Muscle layer of duodenum (tissue), 2 donors: ENCODE measurements at regions not wholly inside any gene's neighbourhood (a gene's known extent, or its start where the extent isn't known, plus 50 kb on each side); places are given as distances from the start of the nearest gene placed in this dataset.

Source experiments
- H3K27ac ChIP-seq: one replicate; pipeline ENCODE4 v1.7.0; 2013; ENCODE audit warnings: mild to moderate bottlenecking, low read length
- H3K27me3 ChIP-seq: one replicate; pipeline ENCODE4 v1.7.0; 2013; ENCODE audit warnings: low read depth, mild to moderate bottlenecking, control low read depth, low read length
- H3K36me3 ChIP-seq, 2 donors: one replicate each; pipeline ENCODE4 v1.7.0; 2013; ENCODE audit warnings: low read length in 2 of 2, control low read depth in 1 of 2, mild to moderate bottlenecking in 1 of 2; ENCODE audit not compliant: insufficient read depth in 2 of 2, control insufficient read depth in 1 of 2
- H3K4me1 ChIP-seq, 2 donors: one replicate each; pipeline ENCODE4 v1.7.0; 2013; ENCODE audit warnings: low read length in 2 of 2, mild to moderate bottlenecking in 2 of 2, control low read depth in 1 of 2, moderate library complexity in 1 of 2; ENCODE audit not compliant: insufficient read depth in 2 of 2, control insufficient read depth in 1 of 2
- H3K4me3 ChIP-seq, 2 donors: one replicate each; pipeline ENCODE4 v1.7.0; 2013; ENCODE audit warnings: low read length in 2 of 2, low read depth in 1 of 2, mild to moderate bottlenecking in 1 of 2
- H3K9me3 ChIP-seq, 2 donors: one replicate each; pipeline ENCODE4 v1.7.0; 2013; ENCODE audit warnings: low read length in 2 of 2, control low read depth in 1 of 2, mild to moderate bottlenecking in 1 of 2; ENCODE audit not compliant: control insufficient read depth in 1 of 2
- donor health status: healthy.

DNA sequence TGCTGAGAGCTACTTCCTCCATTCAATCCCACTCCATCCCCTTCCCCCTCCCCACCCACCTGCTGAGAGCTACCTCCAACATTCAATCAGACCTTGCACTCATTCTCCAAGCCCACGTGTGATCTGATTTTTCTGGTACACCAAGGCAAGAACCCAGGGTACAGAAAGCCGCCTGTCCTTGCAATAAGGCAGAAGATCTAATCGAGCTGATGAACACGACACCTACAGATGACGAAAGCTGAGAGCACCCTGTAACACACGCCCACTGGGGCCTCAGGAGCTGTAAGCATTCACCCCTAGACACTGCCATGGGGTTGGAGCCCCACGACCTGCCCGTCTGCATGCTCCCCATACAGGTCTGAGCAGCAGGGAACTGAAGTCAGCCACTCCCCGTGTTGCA, 58.3 kb downstream of the TRIML1 start:
- H3K27me3 ChIP-seq = no peaks in the 10 kb centered on the region
- H3K36me3 ChIP-seq = no peaks in the 10 kb centered on the region
- no peak overlapping the region for H3K4me3 ChIP-seq
- H3K9me3 ChIP-seq = no peaks in the 10 kb centered on the region
- no peak overlapping the region for H3K27ac ChIP-seq
- H3K4me1 ChIP-seq = no peaks in the 10 kb centered on the region

DNA sequence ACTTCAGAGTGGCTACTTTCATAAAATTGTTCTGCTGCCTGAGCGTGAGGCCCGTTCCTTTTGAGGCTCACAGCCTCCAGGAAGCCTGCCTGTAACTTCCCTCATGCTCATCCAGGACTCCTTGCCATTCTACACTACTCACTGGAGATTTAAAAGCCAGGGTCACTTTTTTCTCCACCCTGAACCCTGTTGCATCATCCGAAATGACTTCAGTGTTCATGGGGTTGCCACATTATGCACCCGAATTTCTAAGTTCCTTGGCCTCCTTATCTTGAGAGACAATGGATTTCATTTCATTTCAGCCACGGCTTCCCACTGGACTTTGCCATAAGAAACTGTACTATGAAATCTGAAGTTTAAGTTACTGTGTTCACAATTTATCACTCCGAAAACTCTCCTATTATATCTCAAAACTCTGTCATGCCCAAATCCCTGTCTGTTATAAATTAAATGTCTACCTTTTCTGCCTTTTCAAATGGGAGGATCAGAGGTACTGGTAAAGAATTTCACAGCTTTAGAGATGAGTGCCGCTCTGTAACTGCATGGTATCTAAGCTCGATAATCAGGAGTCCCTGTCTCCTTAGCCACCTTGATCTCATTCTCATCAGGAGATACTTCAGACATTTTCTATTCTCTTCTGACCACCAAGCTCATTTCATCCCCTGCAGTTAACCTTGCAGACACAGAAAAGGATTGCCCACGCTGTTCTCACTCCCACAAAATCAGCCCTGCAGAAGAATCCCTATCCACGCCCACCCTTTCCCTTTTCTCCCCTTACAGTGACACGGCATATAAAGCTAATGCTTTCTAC, 59.9 kb downstream of the TRIML1 start:
- Histone ChIP-seq H3K36me3 (no peaks in the 10 kb centered on the region), H3K9me3 (no peaks in the 10 kb centered on the region), H3K27me3 (no peaks in the 10 kb centered on the region), H3K27ac (no peak overlapping the region), H3K4me3 (no peak overlapping the region), H3K4me1 (no peaks in the 10 kb centered on the region)

DNA sequence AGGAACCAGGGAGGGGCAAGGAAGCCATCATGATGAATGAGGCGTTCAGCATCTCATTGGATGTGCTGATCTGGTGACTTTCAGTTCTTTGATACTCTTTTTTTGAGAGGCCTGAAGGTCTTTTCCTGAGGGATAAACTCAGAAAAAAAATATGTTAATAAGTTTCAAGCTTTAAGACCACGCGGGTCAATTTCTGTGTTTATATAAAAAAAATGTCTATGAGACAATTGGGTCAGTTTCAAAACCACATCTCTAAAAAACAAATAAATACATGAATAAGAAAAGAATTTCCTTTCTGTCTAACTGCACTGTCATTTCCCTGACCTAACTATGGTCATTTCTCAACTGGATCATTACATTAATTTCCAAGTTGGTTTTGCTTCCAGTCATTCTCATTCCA, 62.6 kb downstream of the TRIML1 start:
- no peaks in the 10 kb centered on the region for H3K36me3 ChIP-seq
- no peak overlapping the region for H3K27ac ChIP-seq
- H3K4me1 ChIP-seq = no peaks in the 10 kb centered on the region
- no peak overlapping the region for H3K4me3 ChIP-seq
- H3K27me3 ChIP-seq = no peaks in the 10 kb centered on the region
- H3K9me3 ChIP-seq = no peaks in the 10 kb centered on the region

DNA sequence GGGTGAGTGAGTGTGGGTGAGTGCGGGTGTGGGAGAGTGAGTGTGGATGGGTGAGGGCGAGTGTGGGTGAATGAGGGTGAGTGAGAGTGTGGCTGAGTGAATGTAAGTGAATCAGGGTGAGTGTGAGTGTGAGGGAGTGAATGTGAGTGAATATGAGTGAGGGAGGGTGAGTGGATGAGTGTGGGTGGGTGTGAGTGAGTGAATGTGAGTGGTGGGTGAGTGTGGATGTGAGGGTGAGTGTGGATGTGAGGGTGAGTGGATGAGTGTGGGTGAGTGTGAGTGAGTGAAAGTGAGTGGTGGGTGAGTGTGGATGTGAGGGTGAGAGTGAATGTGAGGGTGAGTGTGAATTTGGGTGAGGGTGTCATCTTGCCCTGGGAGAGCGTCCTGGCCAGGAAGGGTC, 67.5 kb downstream of the TRIML1 start:
- Histone ChIP-seq H3K9me3 (no peaks in the 10 kb centered on the region), H3K4me1 (no peaks in the 10 kb centered on the region), H3K4me3 (no peak overlapping the region), H3K36me3 (no peaks in the 10 kb centered on the region), H3K27ac (no peak overlapping the region), H3K27me3 (no peaks in the 10 kb centered on the region)

DNA sequence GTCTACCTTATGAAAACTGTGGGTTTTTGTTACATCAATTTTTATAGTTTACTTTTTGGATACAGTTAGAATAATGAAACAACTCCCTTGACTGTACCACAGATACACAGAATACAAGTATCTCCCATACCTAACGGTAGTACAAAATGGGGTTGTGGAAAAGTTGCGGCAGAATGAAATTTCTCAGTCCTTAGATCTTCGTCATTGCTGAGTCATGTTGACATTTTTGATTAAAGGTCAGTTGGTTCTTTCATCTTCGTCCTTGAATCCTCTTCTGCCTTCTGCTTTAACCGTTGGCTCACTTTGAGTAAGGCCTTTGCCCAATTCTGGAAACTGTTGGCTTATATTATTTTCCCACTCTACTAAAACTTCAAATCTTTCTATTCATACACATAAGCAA, 75.6 kb downstream of the TRIML1 start:
- Histone ChIP-seq H3K9me3 (no peaks in the 10 kb centered on the region), H3K27me3 (no peaks in the 10 kb centered on the region), H3K4me3 (no peak overlapping the region), H3K4me1 (no peaks in the 10 kb centered on the region), H3K36me3 (no peaks in the 10 kb centered on the region), H3K27ac (no peak overlapping the region)

DNA sequence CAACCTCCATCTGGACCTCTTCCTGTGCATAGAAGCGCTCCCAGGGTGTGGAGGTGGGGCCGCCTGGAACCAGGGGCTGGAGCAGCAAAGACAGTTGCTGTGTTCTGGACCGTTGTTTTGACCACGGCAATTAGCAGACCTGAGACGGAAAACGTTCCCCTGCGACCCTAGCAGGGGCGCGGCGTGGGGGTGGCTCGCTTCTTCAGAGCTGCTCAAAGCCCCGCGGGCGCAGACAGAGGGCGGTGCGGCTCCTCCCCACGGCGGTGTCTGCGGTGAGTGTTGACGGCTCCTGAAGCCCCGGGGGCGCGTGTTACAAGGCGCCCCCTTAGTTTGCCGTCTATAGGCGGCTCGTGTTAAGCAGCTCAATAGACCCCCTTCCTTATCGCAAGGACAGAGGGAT, 79.2 kb downstream of the TRIML1 start:
- Histone ChIP-seq H3K36me3 (no peaks in the 10 kb centered on the region), H3K4me3 (no peak overlapping the region), H3K4me1 (no peaks in the 10 kb centered on the region), H3K27me3 (no peaks in the 10 kb centered on the region), H3K9me3 (no peaks in the 10 kb centered on the region), H3K27ac (no peak overlapping the region)

DNA sequence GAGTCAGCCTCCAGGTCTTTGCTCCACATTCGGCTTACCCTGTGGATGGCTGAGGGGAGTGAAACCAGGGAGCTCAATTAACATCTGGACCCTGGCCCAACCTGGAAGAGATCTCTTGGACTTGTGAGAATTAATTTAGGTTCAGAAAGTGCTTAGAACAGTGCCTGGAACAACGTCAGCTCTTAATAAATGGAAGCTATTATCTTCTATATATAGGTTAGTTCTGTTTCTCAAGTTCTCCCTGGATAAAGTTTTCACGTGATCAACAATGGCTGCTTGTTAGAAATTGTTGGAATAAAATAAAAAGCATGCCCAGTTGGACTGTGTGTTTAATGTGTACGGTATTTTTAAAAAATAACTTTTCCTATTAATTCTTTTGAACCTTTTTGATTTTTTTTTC, 80.8 kb downstream of the TRIML1 start:
- H3K27ac ChIP-seq = no peak overlapping the region
- H3K4me3 ChIP-seq = no peak overlapping the region
- no peaks in the 10 kb centered on the region for H3K4me1 ChIP-seq

DNA sequence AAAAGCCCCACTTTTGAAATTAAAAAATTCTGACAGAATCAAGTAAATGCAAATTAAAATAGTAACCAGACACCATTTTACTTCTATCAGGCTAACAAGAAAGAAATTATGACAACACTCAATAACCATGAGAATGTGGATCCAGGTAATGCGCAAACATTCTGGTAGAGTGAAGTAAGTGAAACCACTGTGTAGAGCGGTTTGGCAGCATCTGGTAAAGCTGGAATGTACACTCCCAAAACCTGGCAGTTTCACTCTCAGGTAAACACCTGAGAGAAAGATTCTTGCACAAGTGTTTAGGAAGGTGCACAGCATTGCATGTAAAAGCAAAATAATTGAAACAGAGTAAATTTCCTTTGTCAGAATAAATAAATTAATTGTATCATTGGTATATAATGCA, 81.8 kb downstream of the TRIML1 start:
- H3K9me3 ChIP-seq = no peaks in the 10 kb centered on the region
- no peak overlapping the region for H3K4me3 ChIP-seq
- H3K4me1 ChIP-seq = no peaks in the 10 kb centered on the region
- H3K36me3 ChIP-seq = no peaks in the 10 kb centered on the region
- no peaks in the 10 kb centered on the region for H3K27me3 ChIP-seq
- H3K27ac ChIP-seq = no peak overlapping the region

More for the DNA sequence above, 80.8 kb downstream of the TRIML1 start:
- Histone ChIP-seq H3K27me3 (no peaks in the 10 kb centered on the region), H3K36me3 (no peaks in the 10 kb centered on the region), H3K9me3 (no peaks in the 10 kb centered on the region)

DNA sequence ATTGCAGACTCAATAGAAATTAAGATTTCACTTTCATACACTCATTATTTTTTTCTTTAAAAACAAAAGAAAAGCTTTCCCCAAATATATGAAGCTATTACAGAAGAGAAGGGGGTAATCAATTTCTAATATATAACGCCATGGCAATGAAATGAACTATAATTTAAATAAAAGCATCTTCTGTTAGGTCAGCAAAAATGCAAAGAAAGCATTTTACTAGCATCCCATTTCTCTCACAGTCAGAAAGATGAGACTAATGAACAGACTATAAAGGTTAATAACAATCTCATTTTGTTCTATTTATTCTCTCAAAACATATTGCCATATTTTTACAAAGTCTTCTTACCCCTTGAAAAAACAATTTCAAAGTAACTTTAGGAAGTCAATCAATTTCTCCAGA, 89.0 kb downstream of the TRIML1 start:
- Histone ChIP-seq H3K27me3 (no peaks in the 10 kb centered on the region), H3K9me3 (no peaks in the 10 kb centered on the region), H3K4me3 (no peak overlapping the region), H3K4me1 (no peaks in the 10 kb centered on the region), H3K36me3 (no peaks in the 10 kb centered on the region), H3K27ac (no peak overlapping the region)

DNA sequence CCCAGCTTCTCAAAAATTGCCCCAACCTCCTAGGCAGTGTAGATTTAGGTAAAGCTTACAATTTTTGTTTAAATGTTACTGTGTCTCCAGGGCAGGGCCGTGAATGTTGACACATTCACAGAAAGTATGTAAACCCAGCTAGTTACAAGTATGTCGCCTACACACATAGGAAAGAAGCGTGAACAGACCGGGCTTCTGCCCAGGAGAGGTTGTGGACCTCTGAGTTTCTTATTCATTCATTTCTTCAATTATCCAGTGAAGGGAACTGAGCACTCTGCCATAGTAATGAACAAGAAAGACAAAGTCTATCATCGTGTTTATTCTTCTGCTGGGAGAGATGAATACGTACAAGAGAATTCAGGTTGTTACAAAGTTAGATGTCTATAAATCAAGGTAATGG, 93.2 kb downstream of the TRIML1 start:
- no peak overlapping the region for H3K27ac ChIP-seq
- H3K4me3 ChIP-seq = no peak overlapping the region
- H3K9me3 ChIP-seq = no peaks in the 10 kb centered on the region
- H3K27me3 ChIP-seq = no peaks in the 10 kb centered on the region
- H3K4me1 ChIP-seq = no peaks in the 10 kb centered on the region
- H3K36me3 ChIP-seq = no peaks in the 10 kb centered on the region

DNA sequence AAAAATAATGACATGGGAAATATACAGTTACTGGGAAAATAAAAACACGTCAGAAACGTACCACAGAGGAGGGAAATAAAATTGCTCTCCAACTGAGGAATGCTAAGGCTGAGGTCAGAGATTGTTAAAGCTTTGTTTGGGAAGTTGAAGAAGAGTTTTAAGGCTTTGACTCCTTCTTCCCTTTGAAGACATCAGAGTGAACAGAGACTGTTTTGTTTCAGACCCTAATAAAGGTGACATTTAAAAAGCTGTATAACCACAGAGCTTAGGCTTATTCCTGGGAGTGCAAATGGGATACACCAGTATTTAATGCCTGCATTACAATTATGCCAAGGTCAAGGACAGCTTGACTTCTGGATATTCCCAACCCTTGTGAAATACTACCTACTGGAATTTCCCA, 102.8 kb downstream of the TRIML1 start:
- H3K27me3 ChIP-seq = no peaks in the 10 kb centered on the region
- H3K36me3 ChIP-seq = no peaks in the 10 kb centered on the region
- no peak overlapping the region for H3K27ac ChIP-seq
- no peak overlapping the region for H3K4me3 ChIP-seq
- H3K4me1 ChIP-seq = no peaks in the 10 kb centered on the region
- no peaks in the 10 kb centered on the region for H3K9me3 ChIP-seq

DNA sequence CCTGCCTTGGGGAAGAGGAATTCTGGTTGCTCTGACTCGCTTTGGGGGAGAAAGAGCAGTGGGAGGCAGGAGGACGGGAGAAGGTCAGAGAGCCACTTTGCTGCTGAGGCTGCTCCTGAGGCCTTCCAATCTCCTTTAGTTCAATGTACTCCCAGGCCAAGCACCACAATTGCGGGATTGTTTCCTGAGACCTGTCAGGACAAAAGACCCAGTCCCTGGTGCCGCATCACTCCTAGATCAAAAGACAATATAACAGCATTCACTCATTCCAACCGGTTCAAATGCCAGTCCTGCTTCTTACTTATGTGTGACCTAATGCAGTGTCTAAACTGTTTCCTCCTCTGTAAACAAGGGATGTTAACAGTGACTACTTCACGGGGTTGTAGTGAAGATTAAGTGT, 106.4 kb downstream of the TRIML1 start:
- Histone ChIP-seq H3K27ac (no peak overlapping the region), H3K9me3 (no peaks in the 10 kb centered on the region), H3K4me3 (no peak overlapping the region), H3K36me3 (no peaks in the 10 kb centered on the region), H3K27me3 (no peaks in the 10 kb centered on the region), H3K4me1 (no peaks in the 10 kb centered on the region)
